Left lung (tissue), 4 donors: ENCODE measurements at regions not wholly inside any gene's neighbourhood (a gene's known extent, or its start where the extent isn't known, plus 50 kb on each side); places are given as distances from the start of the nearest gene placed in this dataset.

ENCODE experiments used
- ATAC-seq: fragments of 200-7000 bp; cut with Tn5 transposase; one replicate; pipeline ENCODE4 v1.9.1; 2020; ENCODE audit warnings: moderate library complexity
- DNase-seq, 4 donors: peaks; one replicate each; pipeline ENCODE4 v3.0.0-alpha.2; 2013 to 2020
- H3K27ac ChIP-seq, 2 donors: fragments of 200-600 bp; sonication (generic) in 1 of 2; one replicate each; pipeline versions ENCODE4 v1.5.0 to v1.8.0; 2020 to 2021
- H3K27me3 ChIP-seq, 2 donors: fragments of 200-600 bp; sonication (generic) in 1 of 2; one replicate each; pipeline versions ENCODE4 v1.5.0 to v1.8.0; 2020 to 2021
- H3K36me3 ChIP-seq, 2 donors: fragments of 200-600 bp; sonication (generic) in 1 of 2; one replicate each; pipeline versions ENCODE4 v1.5.0 to v1.8.0; 2020 to 2021
- H3K4me1 ChIP-seq, 2 donors: fragments of 200-600 bp; one replicate each; pipeline ENCODE4 v1.8.0; 2021
- H3K4me3 ChIP-seq, 2 donors: fragments of 200-600 bp; sonication (generic) in 1 of 2; one replicate each; pipeline versions ENCODE4 v1.5.0 to v1.8.0; 2020 to 2021; ENCODE audit warnings: mild to moderate bottlenecking in 1 of 2
- H3K9me3 ChIP-seq, 2 donors: fragments of 200-600 bp; sonication (generic) in 1 of 2; one replicate each; pipeline versions ENCODE4 v1.5.0 to v1.8.0; 2020 to 2021
- CTCF ChIP-seq, 2 donors: fragments of 200-600 bp; sonication (generic) in 1 of 2; IDR thresholded peaks; one replicate each; pipeline versions ENCODE4 v1.5.0 to v1.8.0; 2021; ENCODE audit warnings: antibody characterized with exemption in 2 of 2
- intact Hi-C, 2 donors: fragments of 100-400 bp; cut with DNase I; formaldehyde crosslinking; loops; one replicate each; pipeline versions ENCODE4 v1.11.2 to v1.14.2; 2022
- donor health status: DM: no; HTN: yes; CAD: no.
- donor health status: DM: no; HTN: no; CAD: no.

GRCh38 chr2:120785228-120785966 lies 49.7 kb downstream of the GLI2 start:
- peaks cover 0 to 10% of the 10 kb centered on the region in 2 donors for H3K27me3 ChIP-seq
- no peak for TF ChIP-seq CTCF (IDR thresholded peaks at IDR 0.05)
- H3K36me3 ChIP-seq, result no peaks in the 10 kb centered on the region
- H3K9me3 ChIP-seq, result no peaks in the 10 kb centered on the region
- ATAC-seq (no peak), DNase-seq (no peak)
- no peak overlapping the region for H3K27ac ChIP-seq
- no peak overlapping the region for H3K4me3 ChIP-seq
- peaks cover 5 to 6% of the 10 kb centered on the region in 2 donors for H3K4me1 ChIP-seq
- intact Hi-C loops, result no loop called here

- no peaks in the 10 kb centered on the region for H3K36me3 ChIP-seq
- no peak for TF ChIP-seq CTCF (IDR thresholded peaks at IDR 0.05)
- H3K4me1 ChIP-seq, result peaks cover 5 to 6% of the 10 kb centered on the region in 2 donors
- no peak overlapping the region for H3K4me3 ChIP-seq
- H3K27me3 ChIP-seq, result peaks cover 0 to 7% of the 10 kb centered on the region in 2 donors
- intact Hi-C loops, result no loop called here
- H3K27ac ChIP-seq, result no peak overlapping the region
- DNase-seq (no peak), ATAC-seq (no peak)
- H3K9me3 ChIP-seq, result no peaks in the 10 kb centered on the region
Observed at GRCh38 chr2:120786038-120786960, 50.6 kb downstream of the GLI2 start.

- DNase-seq (no peak), ATAC-seq (no peak)
- peaks cover 5 to 6% of the 10 kb centered on the region in 2 donors for H3K4me1 ChIP-seq
- H3K36me3 ChIP-seq, result no peaks in the 10 kb centered on the region
- no peak overlapping the region for H3K4me3 ChIP-seq
- intact Hi-C loops, result no loop called here
- H3K27me3 ChIP-seq, result peaks cover 0 to 4% of the 10 kb centered on the region in 2 donors
- H3K27ac ChIP-seq, result no peak overlapping the region
- H3K9me3 ChIP-seq, result no peaks in the 10 kb centered on the region
- TF ChIP-seq CTCF (IDR thresholded peaks at IDR 0.05), result no peak
Observed at GRCh38 chr2:120787111-120787821, 51.6 kb downstream of the GLI2 start.

- ATAC-seq (no peak), DNase-seq (no peak)
- no peaks in the 10 kb centered on the region for H3K9me3 ChIP-seq
- no peak overlapping the region for H3K4me3 ChIP-seq
- H3K27me3 ChIP-seq, result peaks cover 0 to 1% of the 10 kb centered on the region in 2 donors
- peaks cover 4 to 6% of the 10 kb centered on the region in 2 donors for H3K4me1 ChIP-seq
- TF ChIP-seq CTCF (IDR thresholded peaks at IDR 0.05), result no peak
- intact Hi-C loops, result no loop called here
- H3K27ac ChIP-seq, result no peak overlapping the region
- H3K36me3 ChIP-seq, result no peaks in the 10 kb centered on the region
Observed at GRCh38 chr2:120787822-120788700, 52.4 kb downstream of the GLI2 start.
